ENCODE measurements at regions not wholly inside any gene's neighbourhood (a gene's known extent, or its start where the extent isn't known, plus 50 kb on each side); places are given as distances from the start of the nearest gene placed in this dataset.

- no peaks in the 10 kb centered on the region for H3K27me3 ChIP-seq (ENCODE audit: insufficient read depth, low read length)
- ChIA-PET CTCF (no interaction called here), RAD21 (ENCODE audit: low non-redundant PET in 1 of 2, low total read pairs in 2 of 2, uncharacterized antibody in 2 of 2, unreplicated experiment in 2 of 2) (no interaction called here), POLR2A (no interaction called here)
- no TSS peak for BruUV-seq (replicated peaks)
- H3K9ac ChIP-seq (ENCODE audit: low read length) = no peak overlapping the region
- no peak for DNase-seq (ENCODE audit: low read depth, low spot score)
- no peak overlapping the region for H3K27ac ChIP-seq (ENCODE audit: low read depth, low read length)
- no peaks in the 10 kb centered on the region for H3K36me3 ChIP-seq (ENCODE audit: control insufficient read depth in 1 of 2, insufficient read depth in 2 of 2, low read length in 2 of 2)
- TF ChIP-seq ZNF274 (IDR thresholded peaks at IDR 0.05; ENCODE audit: low read depth, low read length) (no peak), JUND (IDR thresholded peaks at IDR 0.05) (no peak), FOSL1 (IDR thresholded peaks at IDR 0.05; ENCODE audit: low read depth) (no peak), CEBPB (IDR thresholded peaks at IDR 0.05; ENCODE audit: low read depth) (no peak), SIN3A (IDR thresholded peaks at IDR 0.05; ENCODE audit: low read depth) (no peak), TCF7L2 (IDR thresholded peaks at IDR 0.05; ENCODE audit: borderline replicate concordance, extremely low read depth, insufficient read depth, insufficient read length) (no peak)
- no peak overlapping the region for H3K4me3 ChIP-seq (replicated peaks in 1 of 2; ENCODE audit: low read depth in 1 of 2, low read length in 2 of 2)
- no peaks in the 10 kb centered on the region for H4K20me1 ChIP-seq (ENCODE audit: insufficient read depth)
- H3K4me1 ChIP-seq (ENCODE audit: control insufficient read depth in 1 of 2, insufficient read depth in 2 of 2, low read length in 2 of 2) = no peaks in the 10 kb centered on the region
- no peak for ATAC-seq
- H3K9me3 ChIP-seq (ENCODE audit: control insufficient read depth in 1 of 2, insufficient read depth in 1 of 2, low read depth in 1 of 2, low read length in 2 of 2) = no peaks in the 10 kb centered on the region
- intact Hi-C loops (cut with micrococcal nuclease) = no loop called here
- no peaks in the 10 kb centered on the region for H3K9me2 ChIP-seq (ENCODE audit: insufficient read depth)
- no peak overlapping the region for H3K4me2 ChIP-seq (ENCODE audit: low read length)
- H3K79me2 ChIP-seq (ENCODE audit: insufficient read depth, low read length) = no peaks in the 10 kb centered on the region
- H2AFZ ChIP-seq (ENCODE audit: low read depth, low read length, poor library complexity, severe bottlenecking) = no peak overlapping the region
Observed at GRCh38 chr16:8408855-8409567, 181.3 kb downstream of the TMEM114 start.

DNA sequence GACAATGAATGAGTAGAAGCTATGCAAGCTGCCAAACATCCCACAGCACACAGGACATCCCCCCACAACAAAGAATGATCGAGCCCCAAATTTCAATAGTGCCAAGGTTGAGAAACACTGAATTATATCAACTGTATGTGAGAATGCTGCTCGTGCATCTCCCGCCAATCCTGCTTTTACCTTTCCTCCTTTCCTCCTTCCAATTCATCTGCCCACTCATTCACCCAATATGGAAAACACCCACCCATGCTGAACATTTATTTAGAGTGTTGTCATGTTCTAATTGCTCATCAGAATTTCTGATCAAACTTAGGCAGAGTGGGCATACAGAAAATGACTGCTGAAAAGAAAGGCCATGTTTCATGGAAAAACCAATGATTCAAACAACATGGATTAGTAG, 183.0 kb downstream of the TMEM114 start:
- DNase-seq (ENCODE audit: low read depth, low spot score) = no peak
- Histone ChIP-seq H3K4me1 (ENCODE audit: control insufficient read depth in 1 of 2, insufficient read depth in 2 of 2, low read length in 2 of 2) (no peaks in the 10 kb centered on the region), H3K4me3 (replicated peaks in 1 of 2; ENCODE audit: low read depth in 1 of 2, low read length in 2 of 2) (no peak overlapping the region), H3K9me2 (ENCODE audit: insufficient read depth) (no peaks in the 10 kb centered on the region), H2AFZ (ENCODE audit: low read depth, low read length, poor library complexity, severe bottlenecking) (no peak overlapping the region), H4K20me1 (ENCODE audit: insufficient read depth) (no peaks in the 10 kb centered on the region), H3K27me3 (ENCODE audit: insufficient read depth, low read length) (no peaks in the 10 kb centered on the region), H3K9me3 (ENCODE audit: control insufficient read depth in 1 of 2, insufficient read depth in 1 of 2, low read depth in 1 of 2, low read length in 2 of 2) (no peaks in the 10 kb centered on the region), H3K9ac (ENCODE audit: low read length) (no peak overlapping the region), H3K4me2 (ENCODE audit: low read length) (no peak overlapping the region), H3K27ac (ENCODE audit: low read depth, low read length) (no peak overlapping the region), H3K79me2 (ENCODE audit: insufficient read depth, low read length) (no peaks in the 10 kb centered on the region), H3K36me3 (ENCODE audit: control insufficient read depth in 1 of 2, insufficient read depth in 2 of 2, low read length in 2 of 2) (no peaks in the 10 kb centered on the region)
- TF ChIP-seq POLR2AphosphoS5 (IDR thresholded peaks at IDR 0.05; ENCODE audit: low read depth, low read length) (no peak), YY1 (IDR thresholded peaks at IDR 0.05; ENCODE audit: extremely low read depth, insufficient replicate concordance, low read depth, low read length) (no peak), EZH2 (IDR thresholded peaks at IDR 0.05) (no peak), ELF1 (IDR thresholded peaks at IDR 0.05; ENCODE audit: borderline replicate concordance, low read depth) (no peak), MAX (IDR thresholded peaks at IDR 0.05) (no peak), JUND (IDR thresholded peaks at IDR 0.05) (no peak), ZNF274 (IDR thresholded peaks at IDR 0.05; ENCODE audit: low read depth, low read length) (no peak), EZH2phosphoT487 (IDR thresholded peaks at IDR 0.05; ENCODE audit: borderline replicate concordance) (no peak), SP1 (IDR thresholded peaks at IDR 0.05; ENCODE audit: low read depth) (no peak)
- TF ChIP-seq, protein P1, sequence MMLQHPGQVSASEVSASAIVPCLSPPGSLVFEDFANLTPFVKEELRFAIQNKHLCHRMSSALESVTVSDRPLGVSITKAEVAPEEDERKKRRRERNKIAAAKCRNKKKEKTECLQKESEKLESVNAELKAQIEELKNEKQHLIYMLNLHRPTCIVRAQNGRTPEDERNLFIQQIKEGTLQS (IDR thresholded peaks at IDR 0.05) = no peak
- POLR2A ChIA-PET = no interaction called here
- ATAC-seq = no peak
- no TSS peak for BruUV-seq (replicated peaks)
- CTCF ChIA-PET = no interaction called here
- intact Hi-C loops (cut with micrococcal nuclease) = no loop called here
- RAD21 ChIA-PET (ENCODE audit: low non-redundant PET in 1 of 2, low total read pairs in 2 of 2, uncharacterized antibody in 2 of 2, unreplicated experiment in 2 of 2) = no interaction called here

All from HCT116 (cell line).